ENCODE measurements at regions not wholly inside any gene's neighbourhood (a gene's known extent, or its start where the extent isn't known, plus 50 kb on each side); places are given as distances from the start of the nearest gene placed in this dataset.

DNA sequence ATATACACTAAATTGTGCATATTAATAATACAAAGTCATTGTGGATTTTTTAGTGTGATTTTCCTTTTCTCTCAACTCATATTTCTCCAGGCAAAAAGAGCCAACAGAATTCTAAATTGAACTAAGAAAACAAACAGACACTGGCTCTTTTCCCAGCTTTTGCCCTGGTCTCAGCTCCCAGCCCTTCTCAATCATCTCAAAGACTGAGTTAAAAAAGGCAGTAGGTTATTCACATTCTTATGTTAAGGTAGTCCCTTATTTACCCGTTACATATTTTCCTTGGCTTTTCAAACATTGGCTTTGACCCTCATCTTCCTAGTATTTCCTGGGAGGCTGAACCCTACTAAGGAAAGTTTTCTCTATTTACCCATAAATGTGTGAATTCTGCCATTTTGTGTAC lies 753.6 kb downstream of the LIG4 start:
- H3K9me3 ChIP-seq (ENCODE audit: insufficient read depth, low read depth, low read length), result no peaks in the 10 kb centered on the region
- no peak overlapping the region for H3K4me2 ChIP-seq (ENCODE audit: low read depth, low read length, poor library complexity, severe bottlenecking)
- no peak overlapping the region for H3K9ac ChIP-seq (ENCODE audit: low read depth, low read length, poor library complexity, severe bottlenecking)
- H3K4me3 ChIP-seq (ENCODE audit: low read length, poor library complexity, severe bottlenecking), result no peak overlapping the region
- H3K9me2 ChIP-seq (replicated peaks; ENCODE audit: low read depth, low read length), result no peaks in the 10 kb centered on the region
- H4K20me1 ChIP-seq (ENCODE audit: insufficient read depth, low read length, poor library complexity, severe bottlenecking), result no peaks in the 10 kb centered on the region
- H3K36me3 ChIP-seq (ENCODE audit: insufficient read depth, low read length), result no peaks in the 10 kb centered on the region
- TF ChIP-seq, protein P1, sequence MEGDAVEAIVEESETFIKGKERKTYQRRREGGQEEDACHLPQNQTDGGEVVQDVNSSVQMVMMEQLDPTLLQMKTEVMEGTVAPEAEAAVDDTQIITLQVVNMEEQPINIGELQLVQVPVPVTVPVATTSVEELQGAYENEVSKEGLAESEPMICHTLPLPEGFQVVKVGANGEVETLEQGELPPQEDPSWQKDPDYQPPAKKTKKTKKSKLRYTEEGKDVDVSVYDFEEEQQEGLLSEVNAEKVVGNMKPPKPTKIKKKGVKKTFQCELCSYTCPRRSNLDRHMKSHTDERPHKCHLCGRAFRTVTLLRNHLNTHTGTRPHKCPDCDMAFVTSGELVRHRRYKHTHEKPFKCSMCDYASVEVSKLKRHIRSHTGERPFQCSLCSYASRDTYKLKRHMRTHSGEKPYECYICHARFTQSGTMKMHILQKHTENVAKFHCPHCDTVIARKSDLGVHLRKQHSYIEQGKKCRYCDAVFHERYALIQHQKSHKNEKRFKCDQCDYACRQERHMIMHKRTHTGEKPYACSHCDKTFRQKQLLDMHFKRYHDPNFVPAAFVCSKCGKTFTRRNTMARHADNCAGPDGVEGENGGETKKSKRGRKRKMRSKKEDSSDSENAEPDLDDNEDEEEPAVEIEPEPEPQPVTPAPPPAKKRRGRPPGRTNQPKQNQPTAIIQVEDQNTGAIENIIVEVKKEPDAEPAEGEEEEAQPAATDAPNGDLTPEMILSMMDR (conservative IDR thresholded peaks at IDR 0.05; ENCODE audit: low read length), result no peak
- no peak for TF ChIP-seq EZH2phosphoT487 (IDR thresholded peaks at IDR 0.05; ENCODE audit: borderline replicate concordance)
- H3K79me2 ChIP-seq (ENCODE audit: insufficient read depth, low read length), result no peaks in the 10 kb centered on the region
- H3K27me3 ChIP-seq (ENCODE audit: insufficient read depth, low read length, poor library complexity, severe bottlenecking), result no peaks in the 10 kb centered on the region
- no peaks in the 10 kb centered on the region for H3K4me1 ChIP-seq (ENCODE audit: insufficient read depth, low read length, poor library complexity, severe bottlenecking)
- H2AFZ ChIP-seq (ENCODE audit: low read length), result no peak overlapping the region
- H3F3A ChIP-seq (ENCODE audit: low read depth), result no peaks in the 10 kb centered on the region

DNA sequence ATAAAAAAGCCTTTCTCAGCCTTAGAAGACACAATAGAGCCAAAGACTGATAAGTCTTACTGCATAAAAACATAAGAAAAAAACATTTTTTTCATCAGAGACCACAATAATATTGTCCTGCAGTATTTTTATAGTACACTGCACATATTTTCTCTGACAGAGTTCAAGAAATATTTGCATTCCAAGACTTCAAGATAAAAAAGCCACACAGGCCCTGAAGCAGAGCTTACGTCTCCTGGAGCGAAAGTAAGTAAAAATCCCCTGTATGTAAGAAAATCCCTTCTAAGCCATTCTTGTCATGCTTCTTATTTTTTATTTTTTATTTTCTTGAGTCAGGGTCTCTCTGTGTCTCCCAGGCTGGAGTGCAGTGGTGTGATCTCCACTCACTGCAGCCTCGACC lies 755.9 kb downstream of the LIG4 start:
- H3K9ac ChIP-seq (ENCODE audit: low read depth, low read length, poor library complexity, severe bottlenecking), result no peak overlapping the region
- H3K4me2 ChIP-seq (ENCODE audit: low read depth, low read length, poor library complexity, severe bottlenecking), result no peak overlapping the region
- TF ChIP-seq EZH2phosphoT487 (IDR thresholded peaks at IDR 0.05; ENCODE audit: borderline replicate concordance), result no peak
- TF ChIP-seq, protein P1 (conservative IDR thresholded peaks at IDR 0.05; ENCODE audit: low read length), result no peak

DNA sequence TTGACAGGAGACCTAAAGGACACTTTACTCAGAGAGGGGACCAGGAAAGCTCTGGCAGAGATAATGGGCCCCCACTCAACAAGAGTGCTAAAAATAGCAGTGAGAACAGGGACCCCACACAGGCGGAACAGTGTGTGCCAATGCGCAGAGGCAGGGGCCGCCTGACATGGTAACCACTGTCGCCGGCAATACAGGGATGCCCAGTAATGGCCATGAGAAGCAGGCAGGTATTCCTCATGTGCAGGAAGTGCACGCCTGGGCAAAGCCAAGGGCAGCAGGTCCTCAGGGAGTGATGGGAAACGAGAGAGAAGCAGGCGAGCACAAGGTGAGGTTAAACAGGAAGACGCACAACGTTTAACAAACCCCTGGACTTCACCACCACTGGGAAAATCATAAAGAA lies 757.1 kb downstream of the LIG4 start:
- Histone ChIP-seq H3F3A (ENCODE audit: low read depth) (no peaks in the 10 kb centered on the region), H4K20me1 (ENCODE audit: insufficient read depth, low read length, poor library complexity, severe bottlenecking) (no peaks in the 10 kb centered on the region), H3K4me1 (ENCODE audit: insufficient read depth, low read length, poor library complexity, severe bottlenecking) (no peaks in the 10 kb centered on the region), H3K9me3 (ENCODE audit: insufficient read depth, low read depth, low read length) (no peaks in the 10 kb centered on the region; the same call in 1 of the 2 replicates), H3K27me3 (ENCODE audit: insufficient read depth, low read length, poor library complexity, severe bottlenecking) (no peaks in the 10 kb centered on the region), H3K9ac (ENCODE audit: low read depth, low read length, poor library complexity, severe bottlenecking) (no peak overlapping the region), H3K9me2 (replicated peaks; ENCODE audit: low read depth, low read length) (no peaks in the 10 kb centered on the region), H3K36me3 (ENCODE audit: insufficient read depth, low read length) (no peaks in the 10 kb centered on the region), H3K4me2 (ENCODE audit: low read depth, low read length, poor library complexity, severe bottlenecking) (no peak overlapping the region), H2AFZ (ENCODE audit: low read length) (no peak overlapping the region), H3K79me2 (ENCODE audit: insufficient read depth, low read length) (no peaks in the 10 kb centered on the region), H3K4me3 (ENCODE audit: low read length, poor library complexity, severe bottlenecking) (no peak overlapping the region)
- no peak for TF ChIP-seq EZH2phosphoT487 (IDR thresholded peaks at IDR 0.05; ENCODE audit: borderline replicate concordance)
- TF ChIP-seq, protein P1 (conservative IDR thresholded peaks at IDR 0.05; ENCODE audit: low read length), result no peak

More for the DNA sequence above, 755.9 kb downstream of the LIG4 start:
- Histone ChIP-seq H3F3A (ENCODE audit: low read depth) (no peaks in the 10 kb centered on the region), H2AFZ (ENCODE audit: low read length) (no peak overlapping the region), H3K79me2 (ENCODE audit: insufficient read depth, low read length) (no peaks in the 10 kb centered on the region), H4K20me1 (ENCODE audit: insufficient read depth, low read length, poor library complexity, severe bottlenecking) (no peaks in the 10 kb centered on the region), H3K36me3 (ENCODE audit: insufficient read depth, low read length) (no peaks in the 10 kb centered on the region), H3K9me2 (replicated peaks; ENCODE audit: low read depth, low read length) (no peaks in the 10 kb centered on the region), H3K9me3 (ENCODE audit: insufficient read depth, low read depth, low read length) (no peaks in the 10 kb centered on the region), H3K4me3 (ENCODE audit: low read length, poor library complexity, severe bottlenecking) (no peak overlapping the region), H3K4me1 (ENCODE audit: insufficient read depth, low read length, poor library complexity, severe bottlenecking) (no peaks in the 10 kb centered on the region), H3K27me3 (ENCODE audit: insufficient read depth, low read length, poor library complexity, severe bottlenecking) (no peaks in the 10 kb centered on the region)
